H1 (cell line): ENCODE measurements at regions not wholly inside any gene's neighbourhood (a gene's known extent, or its start where the extent isn't known, plus 50 kb on each side); places are given as distances from the start of the nearest gene placed in this dataset.

Source experiments
- CTCF ChIA-PET: fragments of 300-600 bp; sonication (Branson Sonifier 250); formaldehyde crosslinking; loops from one replicate; lab custom pipeline; 2021; ENCODE audit not compliant: partially characterized antibody; lab: Charles Lee
- POLR2A ChIA-PET: fragments of 300-600 bp; sonication (Branson Sonifier 250); formaldehyde crosslinking; loops from one replicate; lab custom pipeline; 2021; ENCODE audit warnings: inconsistent platforms; ENCODE audit not compliant: partially characterized antibody; lab: Charles Lee
- DNase-seq, 2 experiments: peaks; one replicate each; pipeline versions ENCODE4 v3.0.0 to v3.0.0-alpha.2; 2010 to 2022; ENCODE audit warnings: low spot score in 2 of 2, low read depth in 1 of 2, mixed read lengths in 1 of 2
- FAIRE-seq: peaks from 2 replicates; lab custom pipeline; 2011; peaks lifted over from hg19 to GRCh38; lab: Jason Lieb, UNC
- H2AFZ ChIP-seq: 2 replicates; pipeline ENCODE4 v1.8.1; 2012; ENCODE audit warnings: low read length, inconsistent platforms
- H2AK5ac ChIP-seq: 2 replicates; pipeline ENCODE4 v1.6.1; 2013; ENCODE audit warnings: low read depth, low read length
- H2BK120ac ChIP-seq: replicated peaks from 2 replicates; pipeline ENCODE3; 2013; ENCODE audit warnings: low read depth, low read length, inconsistent platforms
- H2BK12ac ChIP-seq: 2 replicates; pipeline ENCODE4 v1.6.1; 2013; ENCODE audit warnings: low read depth, low read length
- H2BK15ac ChIP-seq: 2 replicates; pipeline ENCODE4 v1.6.1; 2013; ENCODE audit warnings: low read length
- H2BK20ac ChIP-seq: 2 replicates; pipeline ENCODE4 v1.6.1; 2013; ENCODE audit warnings: low read length
- H2BK5ac ChIP-seq: 2 replicates; pipeline ENCODE4 v1.6.1; 2013; ENCODE audit warnings: low read depth, low read length
- H3K14ac ChIP-seq: 2 replicates; pipeline ENCODE4 v1.6.1; 2013; ENCODE audit warnings: inconsistent platforms; ENCODE audit not compliant: insufficient read length
- H3K18ac ChIP-seq: 2 replicates; pipeline ENCODE4 v1.6.1; 2013; ENCODE audit warnings: low read length; ENCODE audit errors: extremely low read depth
- H3K23ac ChIP-seq: 2 replicates; pipeline ENCODE4 v1.6.1; 2013; ENCODE audit warnings: inconsistent platforms; ENCODE audit not compliant: insufficient read length
- H3K23me2 ChIP-seq: 2 replicates; pipeline ENCODE4 v1.6.1; 2013; ENCODE audit warnings: low read depth, low read length
- H3K27ac ChIP-seq: 2 replicates; pipeline ENCODE4 v1.6.1; 2011; ENCODE audit warnings: low read depth, low read length, inconsistent platforms
- H3K27me3 ChIP-seq, 4 experiments: replicated peaks in 1 of 4; 1 replicate in 1 of 4; 2 replicates in 3 of 4; pipeline versions ENCODE4 v1.6.1 to v1.8.1; 2011 to 2013; ENCODE audit warnings: low read length in 3 of 4, mild to moderate bottlenecking in 3 of 4, inconsistent platforms in 2 of 4, mixed read lengths in 2 of 4, moderate library complexity in 1 of 4; ENCODE audit not compliant: control insufficient read depth in 3 of 4, insufficient read depth in 3 of 4; ENCODE audit errors: extremely low read depth in 1 of 4
- H3K36me3 ChIP-seq, 4 experiments: 2 replicates each; pipeline versions ENCODE4 v1.6.1 to v1.8.1; 2011 to 2013; ENCODE audit warnings: mild to moderate bottlenecking in 4 of 4, low read length in 3 of 4, moderate library complexity in 2 of 4, control low read depth in 1 of 4, inconsistent platforms in 1 of 4; ENCODE audit not compliant: insufficient read depth in 4 of 4, control insufficient read depth in 2 of 4
- H3K4ac ChIP-seq: replicated peaks from 2 replicates; pipeline ENCODE3; 2013; ENCODE audit warnings: low read length, low read depth, mixed read lengths, inconsistent platforms; ENCODE audit not compliant: insufficient read length
- H3K4me1 ChIP-seq, 4 experiments: replicated peaks in 1 of 4; 1 replicate in 1 of 4; 2 replicates in 3 of 4; pipeline versions ENCODE4 v1.6.1 to v1.8.1; 2011 to 2013; ENCODE audit warnings: low read length in 3 of 4, inconsistent platforms in 2 of 4, mixed read lengths in 1 of 4; ENCODE audit not compliant: insufficient read depth in 4 of 4, control insufficient read depth in 3 of 4
- H3K4me2 ChIP-seq, 2 experiments: 2 replicates each; pipeline versions ENCODE4 v1.6.1 to v1.8.1; 2011 to 2013; ENCODE audit warnings: low read depth in 2 of 2, low read length in 2 of 2, control low read depth in 1 of 2, inconsistent platforms in 1 of 2, mild to moderate bottlenecking in 1 of 2; ENCODE audit not compliant: insufficient read depth in 1 of 2
- H3K4me3 ChIP-seq, 4 experiments: fragments of 200-600, 300-600 bp in 1 of 4; sonication (generic), shearing (Covaris generic), sonication (Bioruptor Twin) in 1 of 4; 2 replicates each; pipeline versions ENCODE4 v1.5.1 to v1.8.1; 2011 to 2016; ENCODE audit warnings: low read length in 4 of 4, low read depth in 3 of 4, control low read depth in 2 of 4, inconsistent platforms in 2 of 4, mild to moderate bottlenecking in 2 of 4, mixed read lengths in 1 of 4, moderate library complexity in 1 of 4; ENCODE audit not compliant: insufficient read depth in 2 of 4; ENCODE audit errors: extremely low read depth in 1 of 4
- H3K56ac ChIP-seq: replicated peaks from 2 replicates; pipeline ENCODE3; 2013; ENCODE audit warnings: low read depth, mild to moderate bottlenecking, mixed read lengths, low read length, inconsistent platforms; ENCODE audit not compliant: insufficient read length
- H3K79me1 ChIP-seq: 2 replicates; pipeline ENCODE4 v1.6.1; 2013; ENCODE audit warnings: low read depth, low read length, control low read depth
- H3K79me2 ChIP-seq, 2 experiments: 2 replicates each; pipeline versions ENCODE4 v1.6.1 to v1.8.1; 2012 to 2013; ENCODE audit warnings: low read length in 2 of 2, mild to moderate bottlenecking in 2 of 2, inconsistent platforms in 1 of 2; ENCODE audit not compliant: insufficient read depth in 2 of 2, control insufficient read depth in 1 of 2
- H3K9ac ChIP-seq, 4 experiments: replicated peaks in 1 of 4; 1 replicate in 1 of 4; 2 replicates in 3 of 4; pipeline versions ENCODE4 v1.6.1 to v1.8.1; 2011 to 2013; ENCODE audit warnings: low read depth in 3 of 4, low read length in 3 of 4, control low read depth in 2 of 4, mild to moderate bottlenecking in 2 of 4, moderate library complexity in 2 of 4, inconsistent platforms in 1 of 4; ENCODE audit errors: extremely low read depth in 1 of 4
- H3K9me3 ChIP-seq, 2 experiments: 2 replicates each; pipeline versions ENCODE4 v1.6.1 to v1.8.1; 2012 to 2013; ENCODE audit warnings: mild to moderate bottlenecking in 2 of 2, moderate library complexity in 2 of 2, control low read depth in 1 of 2, inconsistent platforms in 1 of 2, low read depth in 1 of 2, low read length in 1 of 2, mixed read lengths in 1 of 2; ENCODE audit not compliant: insufficient read depth in 2 of 2
- H4K20me1 ChIP-seq, 2 experiments: replicated peaks in 1 of 2; 2 replicates each; pipeline versions ENCODE3 to v1.8.1; 2011 to 2013; ENCODE audit warnings: inconsistent platforms in 2 of 2, low read length in 2 of 2, mild to moderate bottlenecking in 1 of 2; ENCODE audit not compliant: insufficient read depth in 2 of 2, control insufficient read depth in 1 of 2
- H4K5ac ChIP-seq: 2 replicates; pipeline ENCODE4 v1.6.1; 2013; ENCODE audit warnings: low read length, low read depth, mixed read lengths, inconsistent platforms; ENCODE audit not compliant: insufficient read length
- H4K8ac ChIP-seq: 2 replicates; pipeline ENCODE4 v1.8.0; 2013; ENCODE audit warnings: mild to moderate bottlenecking, moderate library complexity, low read length, inconsistent platforms; ENCODE audit not compliant: insufficient read depth; ENCODE audit errors: extremely low read depth
- H4K91ac ChIP-seq: replicated peaks from 2 replicates; pipeline ENCODE3; 2013; ENCODE audit warnings: low read length, mixed read lengths, inconsistent platforms; ENCODE audit not compliant: insufficient read length
- BCL11A ChIP-seq, 2 experiments: IDR thresholded peaks; one replicate each; pipeline ENCODE4 v1.6.1; 2011; ENCODE audit warnings: low read depth in 2 of 2, low read length in 2 of 2, mild to moderate bottlenecking in 2 of 2
- EGR1 ChIP-seq: IDR thresholded peaks from 2 replicates; pipeline ENCODE4 v1.6.1; 2011; ENCODE audit warnings: low read depth, low read length, borderline replicate concordance
- POLR2AphosphoS5 ChIP-seq: IDR thresholded peaks from 2 replicates; pipeline ENCODE4 v1.6.1; 2011; ENCODE audit warnings: low read depth, low read length
- RXRA ChIP-seq: IDR thresholded peaks from 2 replicates; pipeline ENCODE4 v1.6.1; 2011; ENCODE audit warnings: low read depth, mild to moderate bottlenecking, low read length, moderate library complexity; ENCODE audit not compliant: insufficient read depth
- WGBS, 2 experiments: shearing (Covaris generic) in 1 of 2; methylation state at CpG; one replicate each; pipeline versions ENCODE4 v1.1.6 to v1.1.7; 2013 to 2015; ENCODE audit warnings: low lambda C conversion rate in 2 of 2, mixed read lengths in 2 of 2, inconsistent platforms in 1 of 2, low coverage in 1 of 2, missing lambda C conversion rate in 1 of 2; ENCODE audit not compliant: insufficient replicate concordance in 2 of 2, insufficient coverage in 1 of 2, insufficient read length in 1 of 2; ENCODE audit errors: extremely low coverage in 1 of 2, missing lambda C conversion rate in 1 of 2; 5-methylcytosine and 5-hydroxymethylcytosine counted together

- Histone ChIP-seq H3K27me3 (peaks cover 0 to 1% (median 0%) of the 10 kb centered on the region in 4 experiments; a peak in 1 of 7 replicates), H2AK5ac (no peak overlapping the region), H4K8ac (no peak overlapping the region), H3K27ac (no peak overlapping the region), H4K91ac (peak overlapping the region; percentile 6), H3K36me3 (no peaks in the 10 kb centered on the region), H3K56ac (no peak overlapping the region), H2BK20ac (peak overlapping the region; percentile 75; the same call in 1 of the 2 replicates), H3K23me2 (no peaks in the 10 kb centered on the region), H3K4me3 (peak overlapping the region in 1 of 4 experiments; percentile 49; a peak in 1 of 8 replicates), H3K9me3 (no peaks in the 10 kb centered on the region), H4K20me1 (no peaks in the 10 kb centered on the region), H3K9ac (no peak overlapping the region), H2BK12ac (peak overlapping the region; percentile 64; the same call in 1 of the 2 replicates), H2BK120ac (no peak overlapping the region), H3K23ac (no peak overlapping the region), H2AFZ (0 out of 2 replicates have a peak overlapping the region, but pooled peaks have one; percentile 11), H3K18ac (0 out of 2 replicates have a peak overlapping the region, but pooled peaks have one; percentile 25), H3K4me2 (peak overlapping the region in 1 of 2 experiments; percentile 49; a peak in 2 of 4 replicates), H3K4me1 (peaks cover 0 to 17% (median 12%) of the 10 kb centered on the region in 4 experiments; a peak in 3 of 7 replicates), H2BK15ac (0 out of 2 replicates have a peak overlapping the region, but pooled peaks have one; percentile 1), H2BK5ac (no peak overlapping the region), H3K79me1 (no peaks in the 10 kb centered on the region), H4K5ac (no peak overlapping the region), H3K14ac (no peak overlapping the region), H3K79me2 (no peaks in the 10 kb centered on the region), H3K4ac (no peak overlapping the region)
- TF ChIP-seq EGR1 (no peak), BCL11A (IDR thresholded peaks at IDR 0.05; ENCODE audit: low read depth in 2 of 2, low read length in 2 of 2) (no peak), POLR2AphosphoS5 (no peak), RXRA (no peak)
- POLR2A ChIA-PET: no interaction called here
- CTCF ChIA-PET: interaction anchor here (1.4 to 1.5 kb wide), 2 partner anchors 12 to 231 kb away, joined by 3 to 5 read pairs; no protein-coding TSS in a partner anchor
- WGBS, 2 experiments: 95% methylated on average over 3 of the region's 3 CpGs; no CpG with 5 or more reads in 1 of the 2 experiments
- DNase-seq (no peak), FAIRE-seq (no peak)
Measured at GRCh38 chr1:193589597-193590040, 403.2 kb upstream of the B3GALT2 start.
